ENCODE measurements at regions not wholly inside any gene's neighbourhood (a gene's known extent, or its start where the extent isn't known, plus 50 kb on each side); places are given as distances from the start of the nearest gene placed in this dataset.

- TF ChIP-seq CTCF (IDR thresholded peaks at IDR 0.05) = no peak
- Histone ChIP-seq H3K36me3 (no peaks in the 10 kb centered on the region), H3K27ac (no peak overlapping the region), H3K9me3 (no peaks in the 10 kb centered on the region), H3K27me3 (no peaks in the 10 kb centered on the region), H3K4me3 (no peak overlapping the region), H3K4me1 (peaks cover 5% of the 10 kb centered on the region)
- ATAC-seq (no peak), DNase-seq (no peak)
- intact Hi-C loops (cut with DNase I) = no loop called here
Observed at GRCh38 chr14:76941544-76941943, 87.0 kb downstream of the IRF2BPL start.

GRCh38 chr14:76940021-76940760, 88.3 kb downstream of the IRF2BPL start:
- ATAC-seq (no peak), DNase-seq (no peak)
- H3K36me3 ChIP-seq = no peaks in the 10 kb centered on the region
- no peaks in the 10 kb centered on the region for H3K27me3 ChIP-seq
- intact Hi-C loops (cut with DNase I) = no loop called here
- no peak for TF ChIP-seq CTCF (IDR thresholded peaks at IDR 0.05)
- peak overlapping the region; percentile 24 for H3K27ac ChIP-seq
- no peak overlapping the region for H3K4me3 ChIP-seq
- H3K4me1 ChIP-seq = peaks cover 5% of the 10 kb centered on the region
- H3K9me3 ChIP-seq = no peaks in the 10 kb centered on the region

GRCh38 chr14:76939015-76939742, 89.3 kb downstream of the IRF2BPL start:
- ATAC-seq (no peak), DNase-seq (no peak)
- Histone ChIP-seq H3K27me3 (no peaks in the 10 kb centered on the region), H3K4me3 (no peak overlapping the region), H3K9me3 (no peaks in the 10 kb centered on the region), H3K36me3 (no peaks in the 10 kb centered on the region), H3K4me1 (peaks cover 5% of the 10 kb centered on the region), H3K27ac (no peak overlapping the region)
- intact Hi-C loops (cut with DNase I) = no loop called here
- TF ChIP-seq CTCF (IDR thresholded peaks at IDR 0.05) = no peak

- peaks cover 5% of the 10 kb centered on the region for H3K4me1 ChIP-seq
- ATAC-seq (no peak), DNase-seq (no peak)
- H3K9me3 ChIP-seq = no peaks in the 10 kb centered on the region
- H3K27me3 ChIP-seq = no peaks in the 10 kb centered on the region
- no peak overlapping the region for H3K27ac ChIP-seq
- H3K36me3 ChIP-seq = no peaks in the 10 kb centered on the region
- no peak for TF ChIP-seq CTCF (IDR thresholded peaks at IDR 0.05)
- intact Hi-C loops (cut with DNase I) = no loop called here
- no peak overlapping the region for H3K4me3 ChIP-seq
Observed at GRCh38 chr14:76938092-76938500, 90.4 kb downstream of the IRF2BPL start.

- H3K36me3 ChIP-seq = no peaks in the 10 kb centered on the region
- no peaks in the 10 kb centered on the region for H3K9me3 ChIP-seq
- H3K27ac ChIP-seq = no peak overlapping the region
- no peak for TF ChIP-seq CTCF (IDR thresholded peaks at IDR 0.05)
- no peaks in the 10 kb centered on the region for H3K27me3 ChIP-seq
- intact Hi-C loops (cut with DNase I) = no loop called here
- DNase-seq = no peak
- peaks cover 5% of the 10 kb centered on the region for H3K4me1 ChIP-seq
- peak; percentile 36 for ATAC-seq
- no peak overlapping the region for H3K4me3 ChIP-seq
Observed at GRCh38 chr14:76937181-76938091, 91.1 kb downstream of the IRF2BPL start.

All from upper lobe of right lung (tissue), 1 donor.